Spleen (tissue), 11 donors: ENCODE measurements at regions not wholly inside any gene's neighbourhood (a gene's known extent, or its start where the extent isn't known, plus 50 kb on each side); places are given as distances from the start of the nearest gene placed in this dataset.
A peak's percentile ranks its signal among the peaks of the same experiment; 100 is the strongest.

Experiments
- DNase-seq: peaks from one replicate; pipeline ENCODE4 v3.0.0-alpha.2; 2020
- H3K27ac ChIP-seq, 8 donors: fragments of 200-600 bp; sonication (generic) in 7 of 8; 1 replicate in 4 of 8; 2 replicates in 4 of 8; pipeline versions ENCODE4 v1.5.0 to v1.8.0; 2016 to 2021; ENCODE audit warnings: inconsistent platforms in 4 of 8, mild to moderate bottlenecking in 4 of 8, moderate library complexity in 1 of 8
- H3K27me3 ChIP-seq, 7 donors: fragments of 200-600 bp; sonication (generic) in 6 of 7; replicated peaks in 1 of 7; 1 replicate in 4 of 7; 2 replicates in 3 of 7; pipeline versions ENCODE4 v1.5.0 to v1.8.0; 2016 to 2021; ENCODE audit warnings: inconsistent platforms in 3 of 7, mild to moderate bottlenecking in 1 of 7
- H3K36me3 ChIP-seq, 6 donors: fragments of 200-600 bp; sonication (generic) in 5 of 6; 1 replicate in 4 of 6; 2 replicates in 2 of 6; pipeline versions ENCODE4 v1.5.0 to v1.8.0; 2016 to 2021; ENCODE audit warnings: inconsistent platforms in 2 of 6
- H3K4me1 ChIP-seq, 6 donors: fragments of 200-600 bp; sonication (generic) in 5 of 6; 1 replicate in 3 of 6; 2 replicates in 3 of 6; pipeline versions ENCODE4 v1.5.0 to v1.8.0; 2016 to 2021; ENCODE audit warnings: inconsistent platforms in 3 of 6
- H3K4me3 ChIP-seq, 8 donors: fragments of 200-600 bp; sonication (generic) in 7 of 8; 1 replicate in 4 of 8; 2 replicates in 4 of 8; pipeline versions ENCODE4 v1.5.0 to v1.8.0; 2016 to 2021; ENCODE audit warnings: inconsistent platforms in 4 of 8, mild to moderate bottlenecking in 4 of 8, moderate library complexity in 2 of 8
- H3K9me3 ChIP-seq, 8 donors: fragments of 200-600 bp; sonication (generic) in 7 of 8; 1 replicate in 4 of 8; 2 replicates in 4 of 8; pipeline versions ENCODE4 v1.5.0 to v1.8.0; 2016 to 2021; ENCODE audit warnings: inconsistent platforms in 4 of 8
- CTCF ChIP-seq, 11 experiments: fragments of 200-600 bp in 7 of 11; fragments of 450-650 bp in 4 of 11; sonication (generic) in 4 of 11; IDR thresholded peaks in 8 of 11; conservative IDR thresholded peaks in 3 of 11; 1 replicate in 7 of 11; 2 replicates in 4 of 11; pipeline versions ENCODE4 v1.4.0 to v1.8.0; 2016 to 2021; ENCODE audit warnings: antibody characterized with exemption in 11 of 11, inconsistent platforms in 4 of 11, mild to moderate bottlenecking in 1 of 11
- POLR2A ChIP-seq, 3 donors: fragments of 450-650 bp; IDR thresholded peaks; one replicate each; pipeline ENCODE4 v1.5.1; 2017; ENCODE audit warnings: antibody characterized with exemption in 3 of 3, mild to moderate bottlenecking in 1 of 3
- POLR2AphosphoS5 ChIP-seq, 3 donors: sonication (generic); formaldehyde crosslinking; IDR thresholded peaks; one replicate each; pipeline ENCODE4 v1.5.1; 2017; ENCODE audit warnings: antibody characterized with exemption in 3 of 3
- WGBS, 5 donors: extraction: QIAGEN DNeasy Blood & Tissue Kit in 3 of 5; methylation state at CpG; one replicate each; pipeline versions ENCODE4 v1.1.5 to v1.1.7; 2013 to 2018; 5-methylcytosine and 5-hydroxymethylcytosine counted together
- intact Hi-C: fragments of 100-400 bp; cut with DNase I; formaldehyde crosslinking; loops from one replicate; pipeline ENCODE4 v1.15.0; 2023; ENCODE audit warnings: low total_unique reads
- donor health status: healthy with polysubstance abuse.
- donor health status: DM: no; HTN: no; CAD: no; lungs with moderate emphysema.
- donor health status: DM: no; HTN: no; CAD: no.
- donor health status: Bipolar disorder and iron deficiency.
- donor health status: healthy.
- donor health status: DM: no; HTN: no; CAD: no.
- donor health status: DM: yes; HTN: yes; CAD: no.

GRCh38 chr15:95168951-95169431 lies 937.6 kb downstream of the MCTP2 start:
- 28 to 58% (median 35%) methylated on average over 5 of the region's 5 CpGs for WGBS, 5 donors
- intact Hi-C loops: no loop called here

GRCh38 chr15:95169541-95170459 lies 938.4 kb downstream of the MCTP2 start:
- H3K27me3 ChIP-seq: no peaks in the 10 kb centered on the region
- DNase-seq: no peak
- peak overlapping the region in 7 of 8 donors; percentile 40 to 76 (median 63) for H3K27ac ChIP-seq
- no peaks in the 10 kb centered on the region for H3K36me3 ChIP-seq
- H3K4me3 ChIP-seq: peak overlapping the region in 1 of 8 donors; percentile 8
- WGBS, 5 donors: 68 to 75% (median 70%) methylated on average over 31 of the region's 31 CpGs
- intact Hi-C loops: loop anchor here (10.0 kb wide), 1 partner anchor 65 kb away; no protein-coding TSS in a partner anchor
- peaks cover 0 to 9% (median 0%) of the 10 kb centered on the region in 6 donors for H3K4me1 ChIP-seq
- peaks cover 0 to 9% (median 0%) of the 10 kb centered on the region in 8 donors for H3K9me3 ChIP-seq
- TF ChIP-seq POLR2A (IDR thresholded peaks at IDR 0.05): no peak
- peak in 1 of 3 donors; percentile 27 for TF ChIP-seq POLR2AphosphoS5 (IDR thresholded peaks at IDR 0.05)

More at GRCh38 chr15:95168951-95169431, 937.6 kb downstream of the MCTP2 start:
- H3K4me3 ChIP-seq: no peak overlapping the region
- peak overlapping the region in 6 of 8 donors; percentile 26 to 76 (median 64) for H3K27ac ChIP-seq
- no peaks in the 10 kb centered on the region for H3K36me3 ChIP-seq
- H3K4me1 ChIP-seq: peaks cover 0 to 9% (median 0%) of the 10 kb centered on the region in 6 donors
- H3K27me3 ChIP-seq: no peaks in the 10 kb centered on the region
- peaks cover 0 to 9% (median 0%) of the 10 kb centered on the region in 8 donors for H3K9me3 ChIP-seq
- TF ChIP-seq POLR2AphosphoS5 (IDR thresholded peaks at IDR 0.05) (no peak), POLR2A (IDR thresholded peaks at IDR 0.05) (no peak), CTCF (IDR thresholded peaks at IDR 0.05 in 8 of 11, conservative IDR thresholded peaks at IDR 0.05 in 3 of 11) (no peak)
- DNase-seq: no peak

GRCh38 chr15:95170561-95171380 lies 939.4 kb downstream of the MCTP2 start:
- Histone ChIP-seq H3K4me3 (no peak overlapping the region), H3K27ac (peak overlapping the region in 7 of 8 donors; percentile 40 to 76 (median 63)), H3K27me3 (no peaks in the 10 kb centered on the region), H3K9me3 (peaks cover 0 to 9% (median 0%) of the 10 kb centered on the region in 8 donors), H3K4me1 (peaks cover 0 to 9% (median 0%) of the 10 kb centered on the region in 6 donors), H3K36me3 (no peaks in the 10 kb centered on the region)
- intact Hi-C loops: loop anchor here (10.0 kb wide), 1 partner anchor 64 kb away; no protein-coding TSS in a partner anchor
- TF ChIP-seq CTCF (IDR thresholded peaks at IDR 0.05 in 8 of 11, conservative IDR thresholded peaks at IDR 0.05 in 3 of 11) (no peak), POLR2AphosphoS5 (IDR thresholded peaks at IDR 0.05) (no peak), POLR2A (IDR thresholded peaks at IDR 0.05) (no peak)
- no peak for DNase-seq
- WGBS, 5 donors: 23 to 36% (median 27%) methylated on average over 6 of the region's 6 CpGs

- Histone ChIP-seq H3K9me3 (peaks cover 0 to 3% (median 0%) of the 10 kb centered on the region in 8 donors), H3K27ac (peak overlapping the region in 5 of 8 donors; percentile 12 to 76 (median 66)), H3K36me3 (no peaks in the 10 kb centered on the region), H3K4me1 (peaks cover 0 to 9% (median 0%) of the 10 kb centered on the region in 6 donors), H3K4me3 (no peak overlapping the region), H3K27me3 (no peaks in the 10 kb centered on the region)
- intact Hi-C loops: loop anchor here (10.0 kb wide), 1 partner anchor 63 kb away; no protein-coding TSS in a partner anchor
- WGBS, 5 donors: 90 to 94% (median 93%) methylated on average over 3 of the region's 3 CpGs
- DNase-seq: no peak
- TF ChIP-seq POLR2AphosphoS5 (IDR thresholded peaks at IDR 0.05) (no peak), POLR2A (IDR thresholded peaks at IDR 0.05) (no peak), CTCF (IDR thresholded peaks at IDR 0.05 in 8 of 11, conservative IDR thresholded peaks at IDR 0.05 in 3 of 11) (no peak)
Measured at GRCh38 chr15:95171564-95171963, 940.2 kb downstream of the MCTP2 start.
